Adrenal gland (tissue), 9 donors: ENCODE measurements at regions not wholly inside any gene's neighbourhood (a gene's known extent, or its start where the extent isn't known, plus 50 kb on each side); places are given as distances from the start of the nearest gene placed in this dataset.

ENCODE experiments used
- DNase-seq, 7 donors: peaks; one replicate each; pipeline ENCODE4 v3.0.0-alpha.2; 2019 to 2020
- H3K27ac ChIP-seq, 5 donors: fragments of 200-600 bp; sonication (generic) in 4 of 5; 1 replicate in 3 of 5; 2 replicates in 2 of 5; pipeline versions ENCODE4 v1.5.1 to v1.8.0; 2016 to 2020; ENCODE audit warnings: mild to moderate bottlenecking in 1 of 5
- H3K27me3 ChIP-seq: fragments of 200-600 bp; 2 replicates; pipeline ENCODE4 v1.8.0; 2021
- H3K36me3 ChIP-seq, 2 donors: fragments of 200-600 bp; replicated peaks in 1 of 2; 1 replicate in 1 of 2; 2 replicates in 1 of 2; pipeline versions ENCODE4 v1.5.1 to v1.8.0; 2018 to 2022
- H3K4me1 ChIP-seq, 2 donors: fragments of 200-600 bp; replicated peaks in 1 of 2; 1 replicate in 1 of 2; 2 replicates in 1 of 2; pipeline versions ENCODE4 v1.5.1 to v1.8.0; 2018 to 2021
- H3K4me3 ChIP-seq, 4 donors: fragments of 200-600 bp; sonication (generic) in 3 of 4; one replicate each; pipeline ENCODE4 v1.5.1; 2016 to 2018
- H3K9me3 ChIP-seq, 3 donors: fragments of 200-600 bp; sonication (generic) in 1 of 3; replicated peaks in 1 of 3; 1 replicate in 2 of 3; 2 replicates in 1 of 3; pipeline versions ENCODE4 v1.5.1 to v1.8.0; 2016 to 2021
- CTCF ChIP-seq, 6 experiments: fragments of 450-650 bp in 4 of 6; fragments of 200-600 bp in 2 of 6; sonication (generic) in 1 of 6; IDR thresholded peaks; 1 replicate in 5 of 6; 2 replicates in 1 of 6; pipeline versions ENCODE4 v1.5.1 to v1.8.0; 2016 to 2021; ENCODE audit warnings: antibody characterized with exemption in 6 of 6, mild to moderate bottlenecking in 2 of 6, moderate library complexity in 1 of 6
- POLR2A ChIP-seq, 2 donors: fragments of 450-650 bp; IDR thresholded peaks; one replicate each; pipeline ENCODE4 v1.6.1; 2017; ENCODE audit warnings: antibody characterized with exemption in 2 of 2, mild to moderate bottlenecking in 2 of 2, moderate library complexity in 1 of 2
- WGBS, 4 donors: extraction: QIAGEN DNeasy Blood & Tissue Kit in 2 of 4; methylation state at CpG; one replicate each; pipeline versions ENCODE4 v1.1.5 to v1.1.7; 2013 to 2017; 5-methylcytosine and 5-hydroxymethylcytosine counted together
- intact Hi-C, 2 donors: fragments of 100-400 bp; cut with DNase I; formaldehyde crosslinking; loops; one replicate each; pipeline versions ENCODE4 v1.14.1 to v1.15.0; 2022 to 2023
- donor health status: healthy with polysubstance abuse.
- donor health status: Bipolar disorder and iron deficiency.
- donor health status: DM: yes; HTN: yes; CAD: no.
- donor health status: DM: no; HTN: no; CAD: no.
- donor health status: DM: no; HTN: no; CAD: no.

DNA sequence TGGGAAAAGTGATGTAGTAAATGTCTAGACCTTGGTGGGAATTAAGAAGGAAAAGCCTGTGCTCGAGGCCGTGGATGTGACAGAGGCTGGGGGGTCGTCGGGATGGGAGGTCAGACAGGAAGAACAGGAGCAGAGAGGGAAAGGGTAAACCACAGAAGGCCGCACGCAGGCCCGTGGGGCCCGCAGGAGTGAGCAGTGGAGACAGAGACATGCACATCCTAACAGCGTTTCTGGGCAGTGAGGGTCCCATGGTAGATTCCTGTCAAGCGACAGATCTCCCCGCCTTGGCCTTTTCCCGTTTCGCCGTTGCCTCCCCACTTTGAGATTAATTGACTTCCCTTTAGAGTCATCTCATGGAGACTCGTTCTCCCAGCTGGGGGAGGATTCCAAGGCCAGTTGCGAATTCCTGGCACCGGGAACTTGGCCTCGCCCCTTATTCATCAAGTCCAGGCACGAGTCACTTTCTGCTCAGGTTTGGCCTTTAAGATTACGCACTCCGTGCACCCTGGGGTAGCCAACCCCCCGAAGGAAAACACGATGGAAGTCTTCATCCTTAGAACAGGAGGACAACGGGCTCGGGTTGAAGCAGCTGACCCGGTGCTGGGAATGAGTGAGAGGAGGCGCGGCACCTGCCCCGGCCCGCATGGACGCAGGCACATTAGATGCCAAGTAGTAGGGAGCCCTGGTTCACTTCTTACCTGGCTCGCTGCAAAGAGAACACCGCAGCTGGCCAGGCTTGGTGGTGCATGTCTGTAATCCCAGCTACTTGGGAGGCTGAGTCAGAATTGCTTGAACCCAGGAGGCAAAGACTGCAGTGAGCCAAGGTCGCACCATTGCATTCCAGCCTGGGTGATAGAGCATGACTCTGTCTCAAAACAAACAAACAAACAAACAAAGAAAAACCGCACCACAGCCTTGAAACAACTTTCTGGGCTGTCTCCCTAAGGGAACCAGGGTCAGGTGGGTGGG lies 315.2 kb upstream of the SHH start:
- no peaks in the 10 kb centered on the region for H3K9me3 ChIP-seq
- H3K4me1 ChIP-seq = no peaks in the 10 kb centered on the region
- peak overlapping the region in 1 of 5 donors; percentile 54 for H3K27ac ChIP-seq
- WGBS, 4 donors = 62 to 77% (median 64%) methylated on average over 23 to 35 of the region's 35 CpGs
- peak in 6 of 7 donors; percentile 44 to 62 (median 48) for DNase-seq
- H3K27me3 ChIP-seq = no peaks in the 10 kb centered on the region
- H3K4me3 ChIP-seq = no peak overlapping the region
- intact Hi-C loops = no loop called here
- peak in 1 of 6 experiments; percentile 18 for TF ChIP-seq CTCF (IDR thresholded peaks at IDR 0.05)
- TF ChIP-seq POLR2A (IDR thresholded peaks at IDR 0.05) = no peak
- no peaks in the 10 kb centered on the region for H3K36me3 ChIP-seq

- Histone ChIP-seq H3K36me3 (no peaks in the 10 kb centered on the region), H3K27me3 (no peaks in the 10 kb centered on the region), H3K9me3 (no peaks in the 10 kb centered on the region), H3K4me3 (no peak overlapping the region), H3K27ac (no peak overlapping the region), H3K4me1 (no peaks in the 10 kb centered on the region)
- intact Hi-C loops = no loop called here
- 93 to 95% (median 94%) methylated on average over 15 to 23 of the region's 23 CpGs for WGBS, 4 donors
- no peak for TF ChIP-seq POLR2A (IDR thresholded peaks at IDR 0.05)
- no peak for TF ChIP-seq CTCF (IDR thresholded peaks at IDR 0.05)
- DNase-seq = no peak
Measured at GRCh38 chr7:156125841-156126730, 313.8 kb upstream of the SHH start.

DNA sequence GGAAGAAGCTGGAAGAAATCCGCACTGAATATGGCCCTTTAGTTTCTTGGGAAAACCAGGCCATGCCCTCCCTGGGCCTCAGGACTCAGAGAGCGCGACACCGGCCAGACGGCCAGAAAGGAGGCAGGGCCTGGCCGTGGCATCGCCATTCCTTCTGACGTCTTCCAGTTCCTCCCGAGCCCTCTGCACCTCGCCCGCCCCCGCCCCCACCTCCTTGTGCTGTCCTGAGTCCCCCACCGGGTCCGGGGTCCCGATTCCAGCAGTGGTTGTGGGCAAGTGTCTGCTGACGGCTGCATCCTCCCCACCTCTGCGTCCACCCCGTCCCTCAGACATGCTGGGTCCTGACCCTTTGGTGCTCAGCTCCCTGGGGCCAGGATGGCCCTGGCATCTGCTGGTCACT lies 312.1 kb upstream of the SHH start:
- H3K4me3 ChIP-seq = no peak overlapping the region
- H3K27me3 ChIP-seq = no peaks in the 10 kb centered on the region
- H3K36me3 ChIP-seq = no peaks in the 10 kb centered on the region
- H3K9me3 ChIP-seq = no peaks in the 10 kb centered on the region
- no peak overlapping the region for H3K27ac ChIP-seq
- no peaks in the 10 kb centered on the region for H3K4me1 ChIP-seq
- WGBS, 4 donors = 87 to 92% (median 91%) methylated on average over 9 to 18 of the region's 18 CpGs
- DNase-seq = no peak
- intact Hi-C loops = no loop called here
- no peak for TF ChIP-seq CTCF (IDR thresholded peaks at IDR 0.05)
- TF ChIP-seq POLR2A (IDR thresholded peaks at IDR 0.05) = no peak

GRCh38 chr7:156123362-156123761 lies 311.1 kb upstream of the SHH start:
- intact Hi-C loops = no loop called here
- TF ChIP-seq POLR2A (IDR thresholded peaks at IDR 0.05) = no peak
- no peak for TF ChIP-seq CTCF (IDR thresholded peaks at IDR 0.05)
- 92 to 95% (median 94%) methylated on average over 18 to 25 of the region's 25 CpGs for WGBS, 4 donors

More at GRCh38 chr7:156123362-156123761, 311.1 kb upstream of the SHH start:
- no peak for DNase-seq
- Histone ChIP-seq H3K9me3 (no peaks in the 10 kb centered on the region), H3K27ac (no peak overlapping the region), H3K4me3 (no peak overlapping the region), H3K36me3 (no peaks in the 10 kb centered on the region), H3K4me1 (peaks cover 4 to 8% of the 10 kb centered on the region in 2 donors), H3K27me3 (no peaks in the 10 kb centered on the region)
